ENCODE measurements at regions not wholly inside any gene's neighbourhood (a gene's known extent, or its start where the extent isn't known, plus 50 kb on each side); places are given as distances from the start of the nearest gene placed in this dataset.
A peak's percentile ranks its signal among the peaks of the same experiment; 100 is the strongest.
"Not testable (repeated sequence)": the region's sequence is repeated elsewhere in the genome, so short reads cannot be mapped to it uniquely, and the experiment has no call there.

GRCh38 chr4:22593933-22594332 is 78.1 kb upstream of the ADGRA3 start:
- intact Hi-C loops (cut with micrococcal nuclease; ENCODE audit: unreplicated experiment), result no loop called here
- H3K4me1 Mint-ChIP-seq (ENCODE audit: low read depth, unreplicated experiment), result peaks cover 7% of the 10 kb centered on the region
- H3K27me3 Mint-ChIP-seq (ENCODE audit: unreplicated experiment), result no peaks in the 10 kb centered on the region
- H3K9me3 Mint-ChIP-seq (ENCODE audit: low read depth, unreplicated experiment), result no peaks in the 10 kb centered on the region
- no peak for TF ChIP-seq CTCF (IDR thresholded peaks at IDR 0.05; ENCODE audit: unreplicated experiment)
- no peak overlapping the region for H3K4me3 Mint-ChIP-seq (ENCODE audit: low read depth, unreplicated experiment)
- BruUV-seq (replicated peaks), result no TSS peak
- no peak for DNase-seq
- CTCF ChIA-PET, result no interaction called here
- no peaks in the 10 kb centered on the region for H3K36me3 Mint-ChIP-seq (ENCODE audit: insufficient read depth, unreplicated experiment)
- H3K27ac Mint-ChIP-seq (ENCODE audit: unreplicated experiment), result no peak overlapping the region

GRCh38 chr4:22595684-22596083 is 79.8 kb upstream of the ADGRA3 start:
- TF ChIP-seq CTCF (IDR thresholded peaks at IDR 0.05; ENCODE audit: unreplicated experiment), result no peak
- intact Hi-C loops (cut with micrococcal nuclease; ENCODE audit: unreplicated experiment), result no loop called here
- no peak for DNase-seq
- Mint-ChIP-seq H3K4me1 (ENCODE audit: low read depth, unreplicated experiment) (peaks cover 23% of the 10 kb centered on the region), H3K27me3 (ENCODE audit: unreplicated experiment) (no peaks in the 10 kb centered on the region), H3K36me3 (ENCODE audit: insufficient read depth, unreplicated experiment) (peaks cover 7% of the 10 kb centered on the region), H3K9me3 (ENCODE audit: low read depth, unreplicated experiment) (no peaks in the 10 kb centered on the region), H3K4me3 (ENCODE audit: low read depth, unreplicated experiment) (no peak overlapping the region), H3K27ac (ENCODE audit: unreplicated experiment) (no peak overlapping the region)
- CTCF ChIA-PET, result no interaction called here
- BruUV-seq (replicated peaks), result no TSS peak

GRCh38 chr4:22596409-22596808 is 80.5 kb upstream of the ADGRA3 start:
- Mint-ChIP-seq H3K27ac (ENCODE audit: unreplicated experiment) (no peak overlapping the region), H3K4me3 (ENCODE audit: low read depth, unreplicated experiment) (no peak overlapping the region), H3K36me3 (ENCODE audit: insufficient read depth, unreplicated experiment) (peaks cover 7% of the 10 kb centered on the region), H3K9me3 (ENCODE audit: low read depth, unreplicated experiment) (no peaks in the 10 kb centered on the region), H3K27me3 (ENCODE audit: unreplicated experiment) (no peaks in the 10 kb centered on the region), H3K4me1 (ENCODE audit: low read depth, unreplicated experiment) (peaks cover 23% of the 10 kb centered on the region)
- CTCF ChIA-PET, result no interaction called here
- no peak for DNase-seq
- BruUV-seq (replicated peaks), result no TSS peak
- intact Hi-C loops (cut with micrococcal nuclease; ENCODE audit: unreplicated experiment), result no loop called here
- TF ChIP-seq CTCF (IDR thresholded peaks at IDR 0.05; ENCODE audit: unreplicated experiment), result no peak

GRCh38 chr4:22597471-22597870 is 81.6 kb upstream of the ADGRA3 start:
- H3K27ac Mint-ChIP-seq (ENCODE audit: unreplicated experiment), result no peak overlapping the region
- no peak for TF ChIP-seq CTCF (IDR thresholded peaks at IDR 0.05; ENCODE audit: unreplicated experiment)

GRCh38 chr4:22598113-22599047 is 82.5 kb upstream of the ADGRA3 start:
- Mint-ChIP-seq H3K4me3 (ENCODE audit: low read depth, unreplicated experiment) (peak overlapping the region; percentile 64), H3K27ac (ENCODE audit: unreplicated experiment) (peak overlapping the region; percentile 85), H3K4me1 (ENCODE audit: low read depth, unreplicated experiment) (peaks cover 23% of the 10 kb centered on the region)
- H3K36me3 Mint-ChIP-seq (ENCODE audit: insufficient read depth, unreplicated experiment); BruUV-seq (replicated peaks); DNase-seq; intact Hi-C loops (cut with micrococcal nuclease; ENCODE audit: unreplicated experiment); CTCF ChIA-PET; H3K9me3 Mint-ChIP-seq (ENCODE audit: low read depth, unreplicated experiment); H3K27me3 Mint-ChIP-seq (ENCODE audit: unreplicated experiment): not testable (repeated sequence)

More at GRCh38 chr4:22597471-22597870, 81.6 kb upstream of the ADGRA3 start:
- peaks cover 7% of the 10 kb centered on the region for H3K36me3 Mint-ChIP-seq (ENCODE audit: insufficient read depth, unreplicated experiment)
- intact Hi-C loops (cut with micrococcal nuclease; ENCODE audit: unreplicated experiment), result no loop called here
- CTCF ChIA-PET, result no interaction called here
- H3K27me3 Mint-ChIP-seq (ENCODE audit: unreplicated experiment), result no peaks in the 10 kb centered on the region
- DNase-seq, result no peak
- no TSS peak for BruUV-seq (replicated peaks)
- H3K9me3 Mint-ChIP-seq (ENCODE audit: low read depth, unreplicated experiment), result no peaks in the 10 kb centered on the region
- H3K4me3 Mint-ChIP-seq (ENCODE audit: low read depth, unreplicated experiment), result no peak overlapping the region
- H3K4me1 Mint-ChIP-seq (ENCODE audit: low read depth, unreplicated experiment), result peaks cover 23% of the 10 kb centered on the region

GRCh38 chr4:22599228-22599928 is 83.5 kb upstream of the ADGRA3 start:
- H3K36me3 Mint-ChIP-seq (ENCODE audit: insufficient read depth, unreplicated experiment); CTCF ChIA-PET; BruUV-seq (replicated peaks); intact Hi-C loops (cut with micrococcal nuclease; ENCODE audit: unreplicated experiment); H3K9me3 Mint-ChIP-seq (ENCODE audit: low read depth, unreplicated experiment); H3K27me3 Mint-ChIP-seq (ENCODE audit: unreplicated experiment): not testable (repeated sequence)
- Mint-ChIP-seq H3K4me1 (ENCODE audit: low read depth, unreplicated experiment) (peaks cover 23% of the 10 kb centered on the region), H3K27ac (ENCODE audit: unreplicated experiment) (peak overlapping the region; percentile 85), H3K4me3 (ENCODE audit: low read depth, unreplicated experiment) (peak overlapping the region; percentile 64)
- DNase-seq, result peak; percentile 17
